DND-41 (cell line): ENCODE measurements at regions not wholly inside any gene's neighbourhood (a gene's known extent, or its start where the extent isn't known, plus 50 kb on each side); places are given as distances from the start of the nearest gene placed in this dataset.
A peak's percentile ranks its signal among the peaks of the same experiment; 100 is the strongest.
"Not testable (repeated sequence)": the region's sequence is repeated elsewhere in the genome, so short reads cannot be mapped to it uniquely, and the experiment has no call there.

Source experiments
- ATAC-seq: fragments of 200-7000 bp; cut with Tn5 transposase; 3 replicates; pipeline ENCODE4 v1.9.1; 2021; ENCODE audit warnings: low read depth; ENCODE audit not compliant: insufficient read depth
- DNase-seq: peaks from one replicate; pipeline ENCODE4 v3.0.0-alpha.2; 2020
- H2AFZ ChIP-seq: 2 replicates; pipeline ENCODE4 v1.6.0; 2012; ENCODE audit warnings: low read depth, low read length
- H3K27ac ChIP-seq: 2 replicates; pipeline ENCODE4 v1.5.1; 2012; ENCODE audit warnings: low read length, inconsistent platforms
- H3K27me3 ChIP-seq: fragments of 200-600 bp; sonication (generic); 2 replicates; pipeline ENCODE4 v1.6.0; 2012; ENCODE audit warnings: low read length, mild to moderate bottlenecking, inconsistent platforms; ENCODE audit not compliant: insufficient read depth, poor library complexity
- H3K36me3 ChIP-seq: 2 replicates; pipeline ENCODE4 v1.5.1; 2012; ENCODE audit warnings: low read length, inconsistent platforms; ENCODE audit not compliant: insufficient read depth
- H3K4me1 ChIP-seq: 2 replicates; pipeline ENCODE4 v1.5.1; 2012; ENCODE audit warnings: mild to moderate bottlenecking, low read length; ENCODE audit not compliant: insufficient read depth
- H3K4me2 ChIP-seq: 2 replicates; pipeline ENCODE4 v1.6.0; 2012; ENCODE audit warnings: mild to moderate bottlenecking, moderate library complexity, low read length, inconsistent platforms; ENCODE audit not compliant: insufficient read depth
- H3K4me3 ChIP-seq, 2 experiments: fragments of 200-600 bp in 1 of 2; shearing (Covaris generic) in 1 of 2; 2 replicates each; pipeline ENCODE4 v1.5.1; 2012 to 2016; ENCODE audit warnings: inconsistent platforms in 2 of 2, low read length in 2 of 2, mild to moderate bottlenecking in 2 of 2, low read depth in 1 of 2, moderate library complexity in 1 of 2
- H3K79me2 ChIP-seq: 2 replicates; pipeline ENCODE4 v1.6.0; 2012; ENCODE audit warnings: low read length, inconsistent platforms; ENCODE audit not compliant: insufficient read depth
- H3K9ac ChIP-seq: 2 replicates; pipeline ENCODE4 v1.6.0; 2012; ENCODE audit warnings: low read depth, mild to moderate bottlenecking, inconsistent platforms, low read length, moderate library complexity
- H3K9me3 ChIP-seq: 2 replicates; pipeline ENCODE4 v1.5.1; 2012; ENCODE audit warnings: low read length, moderate library complexity, mild to moderate bottlenecking, inconsistent platforms; ENCODE audit not compliant: insufficient read depth, severe bottlenecking
- H4K20me1 ChIP-seq: 2 replicates; pipeline ENCODE4 v1.6.0; 2012; ENCODE audit warnings: low read length; ENCODE audit not compliant: insufficient read depth
- CTCF ChIP-seq: IDR thresholded peaks from 2 replicates; pipeline ENCODE4 v1.5.1; 2012; ENCODE audit warnings: borderline replicate concordance, low read length, moderate library complexity, mild to moderate bottlenecking; ENCODE audit not compliant: poor library complexity, severe bottlenecking; ENCODE audit errors: extremely low read depth

GRCh38 chr16:33009468-33009867, 184.6 kb upstream of the TP53TG3C start:
- not testable (repeated sequence) for H4K20me1 ChIP-seq
- ATAC-seq = peak; percentile 92

GRCh38 chr16:33027121-33027520, 166.9 kb upstream of the TP53TG3C start:
- not testable (repeated sequence) for H3K4me1 ChIP-seq, H3K9me3 ChIP-seq, H3K36me3 ChIP-seq, H3K27ac ChIP-seq, H3K27me3 ChIP-seq, H3K9ac ChIP-seq, ATAC-seq, H3K4me2 ChIP-seq, DNase-seq, H3K4me3 ChIP-seq, H4K20me1 ChIP-seq, H2AFZ ChIP-seq, H3K79me2 ChIP-seq

More at GRCh38 chr16:33009468-33009867, 184.6 kb upstream of the TP53TG3C start:
- peak; percentile 74 for DNase-seq
- not testable (repeated sequence) for H3K4me2 ChIP-seq, H3K9me3 ChIP-seq, H3K27me3 ChIP-seq, H3K27ac ChIP-seq, H2AFZ ChIP-seq, H3K79me2 ChIP-seq, H3K4me3 ChIP-seq, H3K9ac ChIP-seq, H3K4me1 ChIP-seq, H3K36me3 ChIP-seq
- peak; percentile 35 for TF ChIP-seq CTCF

- not testable (repeated sequence) for H4K20me1 ChIP-seq, ATAC-seq
Observed at GRCh38 chr16:33027941-33028340, 166.1 kb upstream of the TP53TG3C start.

GRCh38 chr16:33028707-33029390, 165.2 kb upstream of the TP53TG3C start:
- not testable (repeated sequence) for DNase-seq, H3K4me3 ChIP-seq, H3K9ac ChIP-seq, H3K27me3 ChIP-seq, H3K4me1 ChIP-seq, H3K9me3 ChIP-seq, H3K79me2 ChIP-seq, ATAC-seq, H3K36me3 ChIP-seq, H2AFZ ChIP-seq, H3K4me2 ChIP-seq, H3K27ac ChIP-seq, H4K20me1 ChIP-seq

More at GRCh38 chr16:33027941-33028340, 166.1 kb upstream of the TP53TG3C start:
- not testable (repeated sequence) for H3K4me3 ChIP-seq, H3K4me2 ChIP-seq, H2AFZ ChIP-seq, H3K36me3 ChIP-seq, DNase-seq, H3K4me1 ChIP-seq, H3K9me3 ChIP-seq, H3K27ac ChIP-seq, H3K9ac ChIP-seq, H3K79me2 ChIP-seq, H3K27me3 ChIP-seq

GRCh38 chr16:33048849-33049248, 145.2 kb upstream of the TP53TG3C start:
- not testable (repeated sequence) for H3K9me3 ChIP-seq, H2AFZ ChIP-seq, DNase-seq, H4K20me1 ChIP-seq, H3K4me3 ChIP-seq, H3K36me3 ChIP-seq, H3K27me3 ChIP-seq, H3K4me2 ChIP-seq, H3K9ac ChIP-seq, H3K27ac ChIP-seq, ATAC-seq, H3K79me2 ChIP-seq, H3K4me1 ChIP-seq
